ENCODE measurements at regions not wholly inside any gene's neighbourhood (a gene's known extent, or its start where the extent isn't known, plus 50 kb on each side); places are given as distances from the start of the nearest gene placed in this dataset.

GRCh38 chr10:78785991-78786390, 282.8 kb upstream of the ZMIZ1 start (continued):
- TF ChIP-seq YY1 (IDR thresholded peaks at IDR 0.05; ENCODE audit: extremely low read depth, insufficient replicate concordance, low read depth, low read length) (no peak), CTCF (IDR thresholded peaks at IDR 0.05 in 2 of 3, conservative IDR thresholded peaks at IDR 0.05 in 1 of 3; ENCODE audit: borderline replicate concordance in 1 of 3, insufficient read depth in 1 of 3, low read depth in 2 of 3, low read length in 2 of 3) (no peak), CBX3 (IDR thresholded peaks at IDR 0.05; ENCODE audit: low read depth) (no peak)

GRCh38 chr10:78787125-78787524, 281.6 kb upstream of the ZMIZ1 start:
- H3K4me1 ChIP-seq (ENCODE audit: control insufficient read depth in 1 of 2, insufficient read depth in 2 of 2, low read length in 2 of 2), result no peaks in the 10 kb centered on the region
- CTCF ChIA-PET, result no interaction called here
- no peak for ATAC-seq

More at GRCh38 chr10:78787125-78787524, 281.6 kb upstream of the ZMIZ1 start:
- Histone ChIP-seq H2AFZ (ENCODE audit: low read depth, low read length, poor library complexity, severe bottlenecking) (no peak overlapping the region), H3K4me3 (replicated peaks in 1 of 2; ENCODE audit: low read depth in 1 of 2, low read length in 2 of 2) (no peak overlapping the region), H3K9me2 (ENCODE audit: insufficient read depth) (no peaks in the 10 kb centered on the region), H4K20me1 (ENCODE audit: insufficient read depth) (no peaks in the 10 kb centered on the region), H3K4me2 (ENCODE audit: low read length) (no peak overlapping the region), H3K79me2 (ENCODE audit: insufficient read depth, low read length) (no peaks in the 10 kb centered on the region), H3K36me3 (ENCODE audit: control insufficient read depth in 1 of 2, insufficient read depth in 2 of 2, low read length in 2 of 2) (no peaks in the 10 kb centered on the region), H3K9ac (ENCODE audit: low read length) (no peak overlapping the region), H3K27me3 (ENCODE audit: insufficient read depth, low read length) (peaks cover 14% of the 10 kb centered on the region), H3K27ac (ENCODE audit: low read depth, low read length) (no peak overlapping the region), H3K9me3 (ENCODE audit: control insufficient read depth in 1 of 2, insufficient read depth in 1 of 2, low read depth in 1 of 2, low read length in 2 of 2) (no peaks in the 10 kb centered on the region)
- no TSS peak for BruUV-seq (replicated peaks)
- RAD21 ChIA-PET (ENCODE audit: low non-redundant PET in 1 of 2, low total read pairs in 2 of 2, uncharacterized antibody in 2 of 2, unreplicated experiment in 2 of 2), result no interaction called here
- DNase-seq (ENCODE audit: low read depth, low spot score), result no peak
- POLR2A ChIA-PET, result no interaction called here
- TF ChIP-seq ATF3 (IDR thresholded peaks at IDR 0.05) (no peak), SIN3A (IDR thresholded peaks at IDR 0.05; ENCODE audit: low read depth) (no peak), ZNF274 (IDR thresholded peaks at IDR 0.05; ENCODE audit: low read depth, low read length) (no peak), SP1 (IDR thresholded peaks at IDR 0.05; ENCODE audit: low read depth) (no peak), ZBTB33 (IDR thresholded peaks at IDR 0.05; ENCODE audit: extremely low read depth, insufficient replicate concordance, low read length) (no peak), CTCF (IDR thresholded peaks at IDR 0.05 in 2 of 3, conservative IDR thresholded peaks at IDR 0.05 in 1 of 3; ENCODE audit: borderline replicate concordance in 1 of 3, insufficient read depth in 1 of 3, low read depth in 2 of 3, low read length in 2 of 3) (no peak)
- intact Hi-C loops (cut with micrococcal nuclease), result no loop called here

Data from HCT116 (cell line).